Endothelial cell of umbilical vein (primary cell): ENCODE measurements at regions not wholly inside any gene's neighbourhood (a gene's known extent, or its start where the extent isn't known, plus 50 kb on each side); places are given as distances from the start of the nearest gene placed in this dataset.

Experiments
- BruUV-seq: library from RNA; stranded (reverse); fragments of 400-500 nt; replicated peaks from 2 replicates; lab custom pipeline; 2021; lab: Mats Ljungman, UMichigan
- CTCF ChIA-PET: fragments of 300-600, 350-600 bp; sonication (Branson Sonifier 250); formaldehyde crosslinking; loops from one replicate; lab custom pipeline; 2021; ENCODE audit warnings: antibody characterized with exemption, inconsistent platforms; lab: Charles Lee
- POLR2A ChIA-PET: fragments of 300-600, 350-600 bp; sonication (Branson Sonifier 250); formaldehyde crosslinking; loops from one replicate; lab custom pipeline; 2021; ENCODE audit warnings: antibody characterized with exemption, inconsistent platforms; lab: Charles Lee
- DNase-seq: peaks from one replicate; pipeline ENCODE4 v3.0.0-alpha.2; 2011; ENCODE audit warnings: low read depth, low spot score
- FAIRE-seq: peaks from 2 replicates; lab custom pipeline; 2011; peaks lifted over from hg19 to GRCh38; lab: Jason Lieb, UNC
- H2AFZ ChIP-seq: 2 replicates; pipeline ENCODE4 v1.6.0; 2012; ENCODE audit warnings: low read depth, low read length, control low read depth, inconsistent platforms
- H3K27ac ChIP-seq: 2 replicates; pipeline ENCODE4 v1.5.1; 2011; ENCODE audit warnings: low read depth, mild to moderate bottlenecking, control low read depth, low read length, moderate library complexity; ENCODE audit not compliant: insufficient read depth
- H3K27me3 ChIP-seq, 2 experiments: 2 replicates each; pipeline versions ENCODE4 v1.6.0 to v1.6.1; 2011; ENCODE audit warnings: low read length in 2 of 2, mixed read lengths in 1 of 2; ENCODE audit not compliant: control insufficient read depth in 2 of 2, insufficient read depth in 2 of 2
- H3K36me3 ChIP-seq, 2 experiments: 2 replicates in 1 of 2; 3 replicates in 1 of 2; pipeline ENCODE4 v1.5.1; 2011; ENCODE audit warnings: low read length in 2 of 2, mild to moderate bottlenecking in 1 of 2, moderate library complexity in 1 of 2; ENCODE audit not compliant: control insufficient read depth in 2 of 2, insufficient read depth in 2 of 2; ENCODE audit errors: extremely low read depth in 1 of 2
- H3K4me1 ChIP-seq: 3 replicates; pipeline ENCODE4 v1.5.1; 2011; ENCODE audit warnings: mild to moderate bottlenecking, low read length; ENCODE audit not compliant: control insufficient read depth, insufficient read depth; ENCODE audit errors: extremely low read depth
- H3K4me2 ChIP-seq: 2 replicates; pipeline ENCODE4 v1.6.1; 2011; ENCODE audit warnings: low read length, control low read depth, mixed read lengths; ENCODE audit not compliant: insufficient read depth
- H3K4me3 ChIP-seq, 3 experiments: fragments of 200-600 bp in 1 of 3; sonication (generic), shearing (Covaris generic) in 1 of 3; replicated peaks in 1 of 3; 2 replicates each; pipeline ENCODE4 v1.5.1; 2011 to 2016; ENCODE audit warnings: control low read depth in 3 of 3, low read length in 3 of 3, mild to moderate bottlenecking in 2 of 3, inconsistent platforms in 1 of 3, low read depth in 1 of 3, moderate library complexity in 1 of 3; ENCODE audit not compliant: insufficient read depth in 1 of 3
- H3K79me2 ChIP-seq: 2 replicates; pipeline ENCODE4 v1.6.0; 2012; ENCODE audit warnings: low read length, inconsistent platforms; ENCODE audit not compliant: control insufficient read depth, insufficient read depth
- H3K9ac ChIP-seq: replicated peaks from 2 replicates; pipeline ENCODE3; 2011; ENCODE audit warnings: low read length, control low read depth; ENCODE audit not compliant: insufficient read depth; ENCODE audit errors: extremely low read depth
- H3K9me1 ChIP-seq: replicated peaks from 3 replicates; pipeline ENCODE4 v1.6.0; 2011; ENCODE audit warnings: mild to moderate bottlenecking, low read length; ENCODE audit not compliant: control insufficient read depth, insufficient read depth; ENCODE audit errors: extremely low read depth
- H3K9me3 ChIP-seq: replicated peaks from 2 replicates; pipeline ENCODE4 v1.5.1; 2012; ENCODE audit warnings: low read length, inconsistent platforms; ENCODE audit not compliant: control insufficient read depth, insufficient read depth
- H4K20me1 ChIP-seq: replicated peaks from 2 replicates; pipeline ENCODE3; 2011; ENCODE audit warnings: mild to moderate bottlenecking, low read length; ENCODE audit not compliant: control insufficient read depth, insufficient read depth; ENCODE audit errors: extremely low read depth
- CTCF ChIP-seq, 2 donors: IDR thresholded peaks; 1 replicate in 1 of 2; 2 replicates in 1 of 2; pipeline ENCODE4 v1.5.1; 2011; ENCODE audit warnings: low read length in 2 of 2, mild to moderate bottlenecking in 2 of 2, moderate library complexity in 2 of 2, control low read depth in 1 of 2, inconsistent platforms in 1 of 2, low read depth in 1 of 2; ENCODE audit not compliant: insufficient read depth in 1 of 2; ENCODE audit errors: extremely low read depth in 1 of 2
- EZH2 ChIP-seq: IDR thresholded peaks from 2 replicates; pipeline ENCODE4 v1.6.1; 2012; ENCODE audit warnings: borderline replicate concordance, low read depth, mild to moderate bottlenecking, moderate library complexity, low read length, inconsistent platforms; ENCODE audit not compliant: severe bottlenecking
- FOS ChIP-seq: IDR thresholded peaks from 2 replicates; pipeline ENCODE4 v1.6.1; 2011; ENCODE audit warnings: mild to moderate bottlenecking, low read length, moderate library complexity, borderline replicate concordance; ENCODE audit not compliant: insufficient read depth
- GATA2 ChIP-seq: IDR thresholded peaks from 2 replicates; pipeline ENCODE4 v1.7.0; 2011; ENCODE audit warnings: low read depth, mild to moderate bottlenecking, moderate library complexity, mixed read lengths, low read length; ENCODE audit not compliant: insufficient read length, insufficient read depth
- JUN ChIP-seq: IDR thresholded peaks from 2 replicates; pipeline ENCODE4 v1.6.1; 2011; ENCODE audit warnings: borderline replicate concordance, low read depth; ENCODE audit not compliant: insufficient read length, insufficient read depth
- MAX ChIP-seq: IDR thresholded peaks from 2 replicates; pipeline ENCODE4 v1.6.1; 2011; ENCODE audit not compliant: insufficient read depth, insufficient read length
- MYC ChIP-seq: IDR thresholded peaks from one replicate; pipeline ENCODE4 v1.6.1; 2011; ENCODE audit warnings: mild to moderate bottlenecking, low read depth, low read length
- POLR2A ChIP-seq: IDR thresholded peaks from 2 replicates; pipeline ENCODE4 v1.6.1; 2012; ENCODE audit warnings: low read depth, mild to moderate bottlenecking, control low read depth, low read length
- POLR2AphosphoS5 ChIP-seq: IDR thresholded peaks from 2 replicates; pipeline ENCODE4 v1.6.1; 2012; ENCODE audit warnings: low read depth, mild to moderate bottlenecking, control low read depth, low read length, moderate library complexity; ENCODE audit not compliant: insufficient read depth
- dilution Hi-C: fragments of 300-500 bp; cut with MboI; formaldehyde crosslinking; loops from one replicate; pipeline ENCODE4 v1.15.0; 2019; ENCODE audit warnings: low sequenced_read_pairs; ENCODE audit not compliant: extremely low pct_ligation_motif_present
- intact Hi-C: fragments of 100-400 bp; cut with micrococcal nuclease; formaldehyde crosslinking; loops from one replicate; pipeline ENCODE4 v1.10.0; 2022

GRCh38 chr5:154132718-154133307 lies 57.7 kb upstream of the GALNT10 start:
- no peaks in the 10 kb centered on the region for H3K4me1 ChIP-seq
- no TSS peak for BruUV-seq
- TF ChIP-seq POLR2AphosphoS5 (no peak), MYC (no peak), EZH2 (no peak), JUN (no peak), POLR2A (no peak), CTCF (IDR thresholded peaks at IDR 0.05; ENCODE audit: extremely low read depth in 1 of 2, insufficient read depth in 1 of 2, low read depth in 1 of 2, low read length in 2 of 2) (no peak), GATA2 (no peak), FOS (no peak), MAX (no peak)
- H3K36me3 ChIP-seq = no peaks in the 10 kb centered on the region
- no peaks in the 10 kb centered on the region for H3K79me2 ChIP-seq
- dilution Hi-C loops (no loop called here), intact Hi-C loops (no loop called here)
- FAIRE-seq (no peak), DNase-seq (no peak)
- H3K9me3 ChIP-seq = no peaks in the 10 kb centered on the region
- CTCF ChIA-PET = interaction anchor here (1.1 kb wide), 1 partner anchor 21 kb away, joined by 4 read pairs; no protein-coding TSS in a partner anchor
- POLR2A ChIA-PET = no interaction called here
- no peak overlapping the region for H2AFZ ChIP-seq
- peaks cover 5 to 6% of the 10 kb centered on the region in 2 experiments for H3K27me3 ChIP-seq
- H3K9ac ChIP-seq = no peak overlapping the region
- no peak overlapping the region for H3K4me3 ChIP-seq
- no peaks in the 10 kb centered on the region for H3K9me1 ChIP-seq
- no peaks in the 10 kb centered on the region for H4K20me1 ChIP-seq
- H3K4me2 ChIP-seq = no peak overlapping the region
- H3K27ac ChIP-seq = no peak overlapping the region
